Skeletal muscle tissue (tissue), 3 donors: ENCODE measurements at regions not wholly inside any gene's neighbourhood (a gene's known extent, or its start where the extent isn't known, plus 50 kb on each side); places are given as distances from the start of the nearest gene placed in this dataset.

Experiments used
- H3K27ac ChIP-seq: one replicate; pipeline ENCODE4 v1.7.0; 2013; ENCODE audit warnings: mild to moderate bottlenecking, low read depth, low read length, inconsistent platforms
- H3K27me3 ChIP-seq, 3 donors: one replicate each; pipeline ENCODE4 v1.7.0; 2013; ENCODE audit warnings: low read length in 3 of 3; ENCODE audit not compliant: control insufficient read depth in 3 of 3, insufficient read depth in 3 of 3
- H3K36me3 ChIP-seq, 3 donors: one replicate each; pipeline ENCODE4 v1.7.0; 2013; ENCODE audit warnings: low read length in 3 of 3; ENCODE audit not compliant: control insufficient read depth in 3 of 3, insufficient read depth in 3 of 3
- H3K4me1 ChIP-seq, 3 donors: one replicate each; pipeline ENCODE4 v1.7.0; 2013; ENCODE audit warnings: low read length in 3 of 3, mild to moderate bottlenecking in 3 of 3; ENCODE audit not compliant: control insufficient read depth in 3 of 3, insufficient read depth in 3 of 3
- H3K4me3 ChIP-seq, 3 donors: one replicate each; pipeline ENCODE4 v1.7.0; 2013; ENCODE audit warnings: low read length in 3 of 3
- H3K9ac ChIP-seq, 3 donors: one replicate each; pipeline ENCODE4 v1.7.0; 2013; ENCODE audit warnings: low read length in 3 of 3, mild to moderate bottlenecking in 3 of 3, moderate library complexity in 2 of 3, low read depth in 1 of 3
- H3K9me3 ChIP-seq, 3 donors: one replicate each; pipeline ENCODE4 v1.7.0; 2013; ENCODE audit warnings: low read length in 3 of 3; ENCODE audit not compliant: control insufficient read depth in 3 of 3
- donor health status: Osteomylitis.

GRCh38 chr9:103981912-103982311 lies 112.2 kb upstream of the SMC2 start:
- Histone ChIP-seq H3K27ac (no peak overlapping the region), H3K9me3 (no peaks in the 10 kb centered on the region), H3K9ac (no peak overlapping the region), H3K4me1 (no peaks in the 10 kb centered on the region), H3K36me3 (no peaks in the 10 kb centered on the region), H3K27me3 (no peaks in the 10 kb centered on the region), H3K4me3 (no peak overlapping the region)

GRCh38 chr9:103985077-103985476 lies 109.0 kb upstream of the SMC2 start:
- no peak overlapping the region for H3K4me3 ChIP-seq
- H3K27ac ChIP-seq, result no peak overlapping the region
- H3K36me3 ChIP-seq, result no peaks in the 10 kb centered on the region
- H3K4me1 ChIP-seq, result no peaks in the 10 kb centered on the region
- H3K9me3 ChIP-seq, result no peaks in the 10 kb centered on the region
- no peaks in the 10 kb centered on the region for H3K27me3 ChIP-seq
- H3K9ac ChIP-seq, result no peak overlapping the region

GRCh38 chr9:103988821-103989220 lies 105.3 kb upstream of the SMC2 start:
- no peaks in the 10 kb centered on the region for H3K4me1 ChIP-seq
- no peak overlapping the region for H3K27ac ChIP-seq
- H3K4me3 ChIP-seq, result no peak overlapping the region
- no peaks in the 10 kb centered on the region for H3K9me3 ChIP-seq
- H3K9ac ChIP-seq, result no peak overlapping the region
- H3K36me3 ChIP-seq, result no peaks in the 10 kb centered on the region
- H3K27me3 ChIP-seq, result no peaks in the 10 kb centered on the region

GRCh38 chr9:103990311-103990710 lies 103.8 kb upstream of the SMC2 start:
- H3K36me3 ChIP-seq, result no peaks in the 10 kb centered on the region
- H3K4me1 ChIP-seq, result no peaks in the 10 kb centered on the region
- H3K27me3 ChIP-seq, result no peaks in the 10 kb centered on the region
- no peak overlapping the region for H3K9ac ChIP-seq
- no peaks in the 10 kb centered on the region for H3K9me3 ChIP-seq
- H3K27ac ChIP-seq, result no peak overlapping the region
- no peak overlapping the region for H3K4me3 ChIP-seq

- Histone ChIP-seq H3K4me1 (no peaks in the 10 kb centered on the region), H3K9me3 (no peaks in the 10 kb centered on the region)
These were observed 103.1 kb upstream of the SMC2 start for GRCh38 chr9:103991001-103991400.

GRCh38 chr9:103991698-103992097 lies 102.4 kb upstream of the SMC2 start:
- Histone ChIP-seq H3K4me3 (no peak overlapping the region), H3K9me3 (no peaks in the 10 kb centered on the region), H3K4me1 (no peaks in the 10 kb centered on the region), H3K27me3 (no peaks in the 10 kb centered on the region), H3K36me3 (no peaks in the 10 kb centered on the region), H3K9ac (no peak overlapping the region), H3K27ac (no peak overlapping the region)

More at GRCh38 chr9:103991001-103991400, 103.1 kb upstream of the SMC2 start:
- no peaks in the 10 kb centered on the region for H3K27me3 ChIP-seq
- H3K27ac ChIP-seq, result no peak overlapping the region
- no peak overlapping the region for H3K9ac ChIP-seq
- no peaks in the 10 kb centered on the region for H3K36me3 ChIP-seq
- no peak overlapping the region for H3K4me3 ChIP-seq

GRCh38 chr9:103992938-103993579 lies 101.0 kb upstream of the SMC2 start:
- H3K9ac ChIP-seq, result no peak overlapping the region
- H3K27ac ChIP-seq, result no peak overlapping the region
- H3K27me3 ChIP-seq, result no peaks in the 10 kb centered on the region
- no peaks in the 10 kb centered on the region for H3K9me3 ChIP-seq
- no peak overlapping the region for H3K4me3 ChIP-seq
- H3K36me3 ChIP-seq, result no peaks in the 10 kb centered on the region
- H3K4me1 ChIP-seq, result no peaks in the 10 kb centered on the region

GRCh38 chr9:103997856-103998370 lies 96.2 kb upstream of the SMC2 start:
- H3K4me3 ChIP-seq, result no peak overlapping the region
- H3K27ac ChIP-seq, result no peak overlapping the region
- no peaks in the 10 kb centered on the region for H3K27me3 ChIP-seq
- H3K9me3 ChIP-seq, result no peaks in the 10 kb centered on the region
- no peak overlapping the region for H3K9ac ChIP-seq
- no peaks in the 10 kb centered on the region for H3K36me3 ChIP-seq
- H3K4me1 ChIP-seq, result no peaks in the 10 kb centered on the region

- Histone ChIP-seq H3K27me3 (no peaks in the 10 kb centered on the region), H3K4me1 (no peaks in the 10 kb centered on the region)
These were observed 94.6 kb upstream of the SMC2 start for GRCh38 chr9:103999375-104000062.

GRCh38 chr9:104009826-104010225 lies 84.3 kb upstream of the SMC2 start:
- Histone ChIP-seq H3K4me3 (no peak overlapping the region), H3K4me1 (no peaks in the 10 kb centered on the region), H3K36me3 (no peaks in the 10 kb centered on the region), H3K9ac (no peak overlapping the region), H3K27ac (no peak overlapping the region), H3K27me3 (no peaks in the 10 kb centered on the region), H3K9me3 (no peaks in the 10 kb centered on the region)

More at GRCh38 chr9:103999375-104000062, 94.6 kb upstream of the SMC2 start:
- no peaks in the 10 kb centered on the region for H3K9me3 ChIP-seq
- no peaks in the 10 kb centered on the region for H3K36me3 ChIP-seq
- no peak overlapping the region for H3K27ac ChIP-seq
- no peak overlapping the region for H3K9ac ChIP-seq
- no peak overlapping the region for H3K4me3 ChIP-seq
